H1 (cell line): ENCODE measurements at regions not wholly inside any gene's neighbourhood (a gene's known extent, or its start where the extent isn't known, plus 50 kb on each side); places are given as distances from the start of the nearest gene placed in this dataset.

Experiments used
- CTCF ChIA-PET: fragments of 300-600 bp; sonication (Branson Sonifier 250); formaldehyde crosslinking; loops from one replicate; lab custom pipeline; 2021; ENCODE audit not compliant: partially characterized antibody; lab: Charles Lee
- POLR2A ChIA-PET: fragments of 300-600 bp; sonication (Branson Sonifier 250); formaldehyde crosslinking; loops from one replicate; lab custom pipeline; 2021; ENCODE audit warnings: inconsistent platforms; ENCODE audit not compliant: partially characterized antibody; lab: Charles Lee
- DNase-seq, 2 experiments: peaks; one replicate each; pipeline versions ENCODE4 v3.0.0 to v3.0.0-alpha.2; 2010 to 2022; ENCODE audit warnings: low spot score in 2 of 2, low read depth in 1 of 2, mixed read lengths in 1 of 2
- FAIRE-seq: peaks from 2 replicates; lab custom pipeline; 2011; peaks lifted over from hg19 to GRCh38; lab: Jason Lieb, UNC
- H2AFZ ChIP-seq: 2 replicates; pipeline ENCODE4 v1.8.1; 2012; ENCODE audit warnings: low read length, inconsistent platforms
- H2AK5ac ChIP-seq: 2 replicates; pipeline ENCODE4 v1.6.1; 2013; ENCODE audit warnings: low read depth, low read length
- H2BK120ac ChIP-seq: replicated peaks from 2 replicates; pipeline ENCODE3; 2013; ENCODE audit warnings: low read depth, low read length, inconsistent platforms
- H2BK12ac ChIP-seq: 2 replicates; pipeline ENCODE4 v1.6.1; 2013; ENCODE audit warnings: low read depth, low read length
- H2BK15ac ChIP-seq: 2 replicates; pipeline ENCODE4 v1.6.1; 2013; ENCODE audit warnings: low read length
- H2BK20ac ChIP-seq: 2 replicates; pipeline ENCODE4 v1.6.1; 2013; ENCODE audit warnings: low read length
- H2BK5ac ChIP-seq: 2 replicates; pipeline ENCODE4 v1.6.1; 2013; ENCODE audit warnings: low read depth, low read length
- H3K14ac ChIP-seq: 2 replicates; pipeline ENCODE4 v1.6.1; 2013; ENCODE audit warnings: inconsistent platforms; ENCODE audit not compliant: insufficient read length
- H3K18ac ChIP-seq: 2 replicates; pipeline ENCODE4 v1.6.1; 2013; ENCODE audit warnings: low read length; ENCODE audit errors: extremely low read depth
- H3K23ac ChIP-seq: 2 replicates; pipeline ENCODE4 v1.6.1; 2013; ENCODE audit warnings: inconsistent platforms; ENCODE audit not compliant: insufficient read length
- H3K23me2 ChIP-seq: 2 replicates; pipeline ENCODE4 v1.6.1; 2013; ENCODE audit warnings: low read depth, low read length
- H3K27ac ChIP-seq: 2 replicates; pipeline ENCODE4 v1.6.1; 2011; ENCODE audit warnings: low read depth, low read length, inconsistent platforms
- H3K27me3 ChIP-seq, 4 experiments: replicated peaks in 1 of 4; 1 replicate in 1 of 4; 2 replicates in 3 of 4; pipeline versions ENCODE4 v1.6.1 to v1.8.1; 2011 to 2013; ENCODE audit warnings: low read length in 3 of 4, mild to moderate bottlenecking in 3 of 4, inconsistent platforms in 2 of 4, mixed read lengths in 2 of 4, moderate library complexity in 1 of 4; ENCODE audit not compliant: control insufficient read depth in 3 of 4, insufficient read depth in 3 of 4; ENCODE audit errors: extremely low read depth in 1 of 4
- H3K36me3 ChIP-seq, 4 experiments: 2 replicates each; pipeline versions ENCODE4 v1.6.1 to v1.8.1; 2011 to 2013; ENCODE audit warnings: mild to moderate bottlenecking in 4 of 4, low read length in 3 of 4, moderate library complexity in 2 of 4, control low read depth in 1 of 4, inconsistent platforms in 1 of 4; ENCODE audit not compliant: insufficient read depth in 4 of 4, control insufficient read depth in 2 of 4
- H3K4ac ChIP-seq: replicated peaks from 2 replicates; pipeline ENCODE3; 2013; ENCODE audit warnings: low read length, low read depth, mixed read lengths, inconsistent platforms; ENCODE audit not compliant: insufficient read length
- H3K4me1 ChIP-seq, 4 experiments: replicated peaks in 1 of 4; 1 replicate in 1 of 4; 2 replicates in 3 of 4; pipeline versions ENCODE4 v1.6.1 to v1.8.1; 2011 to 2013; ENCODE audit warnings: low read length in 3 of 4, inconsistent platforms in 2 of 4, mixed read lengths in 1 of 4; ENCODE audit not compliant: insufficient read depth in 4 of 4, control insufficient read depth in 3 of 4
- H3K4me2 ChIP-seq, 2 experiments: 2 replicates each; pipeline versions ENCODE4 v1.6.1 to v1.8.1; 2011 to 2013; ENCODE audit warnings: low read depth in 2 of 2, low read length in 2 of 2, control low read depth in 1 of 2, inconsistent platforms in 1 of 2, mild to moderate bottlenecking in 1 of 2; ENCODE audit not compliant: insufficient read depth in 1 of 2
- H3K4me3 ChIP-seq, 4 experiments: fragments of 200-600, 300-600 bp in 1 of 4; sonication (generic), shearing (Covaris generic), sonication (Bioruptor Twin) in 1 of 4; 2 replicates each; pipeline versions ENCODE4 v1.5.1 to v1.8.1; 2011 to 2016; ENCODE audit warnings: low read length in 4 of 4, low read depth in 3 of 4, control low read depth in 2 of 4, inconsistent platforms in 2 of 4, mild to moderate bottlenecking in 2 of 4, mixed read lengths in 1 of 4, moderate library complexity in 1 of 4; ENCODE audit not compliant: insufficient read depth in 2 of 4; ENCODE audit errors: extremely low read depth in 1 of 4
- H3K56ac ChIP-seq: replicated peaks from 2 replicates; pipeline ENCODE3; 2013; ENCODE audit warnings: low read depth, mild to moderate bottlenecking, mixed read lengths, low read length, inconsistent platforms; ENCODE audit not compliant: insufficient read length
- H3K79me1 ChIP-seq: 2 replicates; pipeline ENCODE4 v1.6.1; 2013; ENCODE audit warnings: low read depth, low read length, control low read depth
- H3K79me2 ChIP-seq, 2 experiments: 2 replicates each; pipeline versions ENCODE4 v1.6.1 to v1.8.1; 2012 to 2013; ENCODE audit warnings: low read length in 2 of 2, mild to moderate bottlenecking in 2 of 2, inconsistent platforms in 1 of 2; ENCODE audit not compliant: insufficient read depth in 2 of 2, control insufficient read depth in 1 of 2
- H3K9ac ChIP-seq, 4 experiments: replicated peaks in 1 of 4; 1 replicate in 1 of 4; 2 replicates in 3 of 4; pipeline versions ENCODE4 v1.6.1 to v1.8.1; 2011 to 2013; ENCODE audit warnings: low read depth in 3 of 4, low read length in 3 of 4, control low read depth in 2 of 4, mild to moderate bottlenecking in 2 of 4, moderate library complexity in 2 of 4, inconsistent platforms in 1 of 4; ENCODE audit errors: extremely low read depth in 1 of 4
- H3K9me3 ChIP-seq, 2 experiments: 2 replicates each; pipeline versions ENCODE4 v1.6.1 to v1.8.1; 2012 to 2013; ENCODE audit warnings: mild to moderate bottlenecking in 2 of 2, moderate library complexity in 2 of 2, control low read depth in 1 of 2, inconsistent platforms in 1 of 2, low read depth in 1 of 2, low read length in 1 of 2, mixed read lengths in 1 of 2; ENCODE audit not compliant: insufficient read depth in 2 of 2
- H4K20me1 ChIP-seq, 2 experiments: replicated peaks in 1 of 2; 2 replicates each; pipeline versions ENCODE3 to v1.8.1; 2011 to 2013; ENCODE audit warnings: inconsistent platforms in 2 of 2, low read length in 2 of 2, mild to moderate bottlenecking in 1 of 2; ENCODE audit not compliant: insufficient read depth in 2 of 2, control insufficient read depth in 1 of 2
- H4K5ac ChIP-seq: 2 replicates; pipeline ENCODE4 v1.6.1; 2013; ENCODE audit warnings: low read length, low read depth, mixed read lengths, inconsistent platforms; ENCODE audit not compliant: insufficient read length
- H4K8ac ChIP-seq: 2 replicates; pipeline ENCODE4 v1.8.0; 2013; ENCODE audit warnings: mild to moderate bottlenecking, moderate library complexity, low read length, inconsistent platforms; ENCODE audit not compliant: insufficient read depth; ENCODE audit errors: extremely low read depth
- H4K91ac ChIP-seq: replicated peaks from 2 replicates; pipeline ENCODE3; 2013; ENCODE audit warnings: low read length, mixed read lengths, inconsistent platforms; ENCODE audit not compliant: insufficient read length
- ASH2L ChIP-seq: fragments of 200-600, 300-600 bp; sonication (generic); IDR thresholded peaks from one replicate; pipeline ENCODE4 v1.7.1; 2017; ENCODE audit warnings: low read length
- CEBPB ChIP-seq: IDR thresholded peaks from 2 replicates; pipeline ENCODE4 v1.6.1; 2012; ENCODE audit warnings: low read depth, low read length
- CHD2 ChIP-seq: IDR thresholded peaks from 2 replicates; pipeline ENCODE4 v1.6.1; 2012; ENCODE audit warnings: low read length, improper control_type of control experiment
- FOSL1 ChIP-seq: IDR thresholded peaks from 2 replicates; pipeline ENCODE4 v1.6.1; 2011; ENCODE audit warnings: mild to moderate bottlenecking, low read depth, low read length, moderate library complexity; ENCODE audit not compliant: insufficient read depth
- HDAC2 ChIP-seq, 2 experiments: fragments of 300-600 bp in 1 of 2; sonication (generic) in 1 of 2; IDR thresholded peaks; 2 replicates each; pipeline ENCODE4 v1.6.1; 2011 to 2012; ENCODE audit warnings: low read depth in 2 of 2, low read length in 2 of 2, mild to moderate bottlenecking in 2 of 2, moderate library complexity in 2 of 2, borderline replicate concordance in 1 of 2, inconsistent platforms in 1 of 2
- KDM1A ChIP-seq: fragments of 200-600, 300-600 bp; sonication (generic); IDR thresholded peaks from 2 replicates; pipeline ENCODE4 v1.7.1; 2016; ENCODE audit warnings: mild to moderate bottlenecking, low read length, borderline replicate concordance
- NRF1 ChIP-seq: IDR thresholded peaks from 2 replicates; pipeline ENCODE4 v1.6.1; 2011; ENCODE audit warnings: mild to moderate bottlenecking, low read depth, low read length, improper control_type of control experiment
- PHF8 ChIP-seq: fragments of 200-600 bp; sonication (generic); conservative IDR thresholded peaks from 2 replicates; pipeline ENCODE4 v1.7.1; 2012; ENCODE audit warnings: low read depth, mild to moderate bottlenecking, inconsistent platforms, low read length, moderate library complexity
- POLR2A ChIP-seq, 2 experiments: IDR thresholded peaks; 1 replicate in 1 of 2; 2 replicates in 1 of 2; pipeline ENCODE4 v1.6.1; 2011; ENCODE audit warnings: low read depth in 2 of 2, low read length in 2 of 2, mild to moderate bottlenecking in 2 of 2; ENCODE audit errors: control extremely low read depth in 1 of 2
- POU5F1 ChIP-seq: IDR thresholded peaks from 2 replicates; pipeline ENCODE4 v1.6.1; 2011; ENCODE audit warnings: low read depth, mild to moderate bottlenecking, low read length, moderate library complexity
- RNF2 ChIP-seq: fragments of 200-900, 300-1000 bp; sonication (generic); IDR thresholded peaks from 2 replicates; pipeline ENCODE4 v1.7.1; 2016; ENCODE audit warnings: borderline replicate concordance, low read depth, mild to moderate bottlenecking, antibody characterized with exemption, low read length; ENCODE audit not compliant: poor library complexity, severe bottlenecking; ENCODE audit errors: missing control alignments
- SAP30 ChIP-seq: fragments of 300-600 bp; sonication (generic); IDR thresholded peaks from 2 replicates; pipeline ENCODE4 v1.7.1; 2012; ENCODE audit warnings: low read length, moderate library complexity, mild to moderate bottlenecking, inconsistent platforms; ENCODE audit not compliant: insufficient read depth, insufficient replicate concordance
- SP1 ChIP-seq: IDR thresholded peaks from 2 replicates; pipeline ENCODE4 v1.6.1; 2011; ENCODE audit warnings: low read depth, low read length
- SP2 ChIP-seq: IDR thresholded peaks from 2 replicates; pipeline ENCODE4 v1.6.1; 2012; ENCODE audit warnings: mild to moderate bottlenecking, low read length, inconsistent platforms
- TEAD4 ChIP-seq: IDR thresholded peaks from 2 replicates; pipeline ENCODE4 v1.6.1; 2012; ENCODE audit warnings: low read depth, low read length, inconsistent platforms, mixed read lengths
- WGBS, 2 experiments: shearing (Covaris generic) in 1 of 2; methylation state at CpG; one replicate each; pipeline versions ENCODE4 v1.1.6 to v1.1.7; 2013 to 2015; ENCODE audit warnings: low lambda C conversion rate in 2 of 2, mixed read lengths in 2 of 2, inconsistent platforms in 1 of 2, low coverage in 1 of 2, missing lambda C conversion rate in 1 of 2; ENCODE audit not compliant: insufficient replicate concordance in 2 of 2, insufficient coverage in 1 of 2, insufficient read length in 1 of 2; ENCODE audit errors: extremely low coverage in 1 of 2, missing lambda C conversion rate in 1 of 2; 5-methylcytosine and 5-hydroxymethylcytosine counted together

GRCh38 chr14:96991226-96991625 lies 194.0 kb downstream of the VRK1 start:
- Histone ChIP-seq H3K4me2 (no peak overlapping the region), H3K9me3 (peaks cover 0 to 4% of the 10 kb centered on the region in 2 experiments; a peak in 1 of 4 replicates), H2BK20ac (no peak overlapping the region), H3K23ac (no peak overlapping the region), H4K91ac (no peak overlapping the region), H2BK5ac (no peak overlapping the region), H3K4me1 (peaks cover 0 to 7% (median 2%) of the 10 kb centered on the region in 4 experiments; a peak in 3 of 7 replicates), H3K4ac (no peak overlapping the region), H2AK5ac (no peak overlapping the region), H3K56ac (no peak overlapping the region), H2BK120ac (no peak overlapping the region), H4K5ac (no peak overlapping the region), H3K36me3 (no peaks in the 10 kb centered on the region; a peak in 1 of 8 replicates), H4K20me1 (no peaks in the 10 kb centered on the region), H3K79me2 (no peaks in the 10 kb centered on the region), H3K4me3 (no peak overlapping the region), H3K27me3 (no peaks in the 10 kb centered on the region), H2AFZ (no peak overlapping the region), H4K8ac (no peak overlapping the region), H2BK15ac (no peak overlapping the region), H3K14ac (no peak overlapping the region), H3K27ac (no peak overlapping the region), H3K18ac (no peak overlapping the region), H3K9ac (no peak overlapping the region), H2BK12ac (no peak overlapping the region), H3K23me2 (no peaks in the 10 kb centered on the region), H3K79me1 (no peaks in the 10 kb centered on the region)
- ChIA-PET CTCF (interaction anchor here (0.6 to 1.4 kb wide), 4 partner anchors 9 to 24 kb away, joined by 3 read pairs; no protein-coding TSS in a partner anchor), POLR2A (interaction anchor here (0.6 kb wide), 1 partner anchor 19 kb away, joined by 3 read pairs; no protein-coding TSS in a partner anchor)
- DNase-seq (no peak), FAIRE-seq (no peak)
- 90% methylated on average over 2 of the region's 2 CpGs; no CpG with 5 or more reads in 1 of the 2 experiments for WGBS, 2 experiments
- no peak for TF ChIP-seq ASH2L
- no peak for TF ChIP-seq KDM1A
- TF ChIP-seq HDAC2 (IDR thresholded peaks at IDR 0.05; ENCODE audit: borderline replicate concordance in 1 of 2, low read depth in 2 of 2, low read length in 2 of 2): no peak
- TF ChIP-seq SAP30: no peak
- TF ChIP-seq SP1: no peak
- TF ChIP-seq POU5F1: no peak
- TF ChIP-seq PHF8: no peak
- TF ChIP-seq CHD2: no peak
- no peak for TF ChIP-seq CEBPB
- TF ChIP-seq TEAD4: no peak
- no peak for TF ChIP-seq SP2
- no peak for TF ChIP-seq RNF2
- TF ChIP-seq NRF1: no peak
- no peak for TF ChIP-seq POLR2A (IDR thresholded peaks at IDR 0.05; ENCODE audit: control extremely low read depth in 1 of 2, low read depth in 2 of 2, low read length in 2 of 2)
- no peak for TF ChIP-seq FOSL1
